ENCODE measurements at regions not wholly inside any gene's neighbourhood (a gene's known extent, or its start where the extent isn't known, plus 50 kb on each side); places are given as distances from the start of the nearest gene placed in this dataset.

GRCh38 chr2:151176661-151177060 is 85.0 kb downstream of the RBM43 start:
- CTCF ChIA-PET = no interaction called here
- POLR2A ChIA-PET = no interaction called here
- TF ChIP-seq CTCF (IDR thresholded peaks at IDR 0.05) (peak; percentile 25; the same call in 1 of the 2 replicates), TCF7L2 (IDR thresholded peaks at IDR 0.05; ENCODE audit: low read depth, low read length) (no peak), POLR2AphosphoS5 (IDR thresholded peaks at IDR 0.05; ENCODE audit: low read depth, low read length) (no peak)
- 0 out of 2 replicates have a peak, but pooled peaks cover 6% of the 10 kb centered on the region for H3K27me3 ChIP-seq (ENCODE audit: control insufficient read depth, insufficient read depth, low read length)
- DNase-seq (ENCODE audit: low read depth, low spot score) (no peak), ATAC-seq (no peak)
- in situ Hi-C loops (cut with HindIII; ENCODE audit: low pct_unique_long_range_greater_than_20kb, low sequenced_read_pairs) (no loop called here), intact Hi-C loops (cut with micrococcal nuclease; ENCODE audit: unreplicated experiment) (no loop called here)
- no peaks in the 10 kb centered on the region for H3K4me1 ChIP-seq (ENCODE audit: control insufficient read depth, insufficient read depth, low read length)
- no peaks in the 10 kb centered on the region for H3K9me3 ChIP-seq (ENCODE audit: control insufficient read depth, insufficient read depth, low read depth, low read length)
- no TSS peak for BruUV-seq (replicated peaks)
- no peak overlapping the region for H3K27ac ChIP-seq (ENCODE audit: low read length)
- H3K4me3 ChIP-seq (ENCODE audit: low read depth in 2 of 2, low read length in 2 of 2) = no peak overlapping the region
- H3K36me3 ChIP-seq (ENCODE audit: control insufficient read depth, insufficient read depth, low read length) = no peaks in the 10 kb centered on the region

- no peaks in the 10 kb centered on the region for H3K36me3 ChIP-seq (ENCODE audit: control insufficient read depth, insufficient read depth, low read length)
- ATAC-seq = no peak
- TF ChIP-seq CTCF (IDR thresholded peaks at IDR 0.05) = no peak
- no peak for TF ChIP-seq SIN3A (IDR thresholded peaks at IDR 0.05; ENCODE audit: borderline replicate concordance, insufficient read depth, low read depth, low read length)
- TF ChIP-seq POLR2AphosphoS5 (IDR thresholded peaks at IDR 0.05; ENCODE audit: low read depth, low read length) = no peak
- no peak for TF ChIP-seq REST (IDR thresholded peaks at IDR 0.05; ENCODE audit: insufficient read depth in 1 of 2, low read depth in 2 of 2, low read length in 1 of 2)
- TF ChIP-seq TCF7L2 (IDR thresholded peaks at IDR 0.05; ENCODE audit: low read depth, low read length) = no peak
- intact Hi-C loops (cut with micrococcal nuclease; ENCODE audit: unreplicated experiment) (no loop called here), in situ Hi-C loops (cut with HindIII; ENCODE audit: low pct_unique_long_range_greater_than_20kb, low sequenced_read_pairs) (no loop called here)
- ChIA-PET CTCF (no interaction called here), POLR2A (no interaction called here)
- 0 out of 2 replicates have a peak, but pooled peaks cover 6% of the 10 kb centered on the region for H3K27me3 ChIP-seq (ENCODE audit: control insufficient read depth, insufficient read depth, low read length)
- no TSS peak for BruUV-seq (replicated peaks)
- no peak overlapping the region for H3K27ac ChIP-seq (ENCODE audit: low read length)
- no peaks in the 10 kb centered on the region for H3K4me1 ChIP-seq (ENCODE audit: control insufficient read depth, insufficient read depth, low read length)
- DNase-seq (ENCODE audit: low read depth, low spot score) = no peak
- no peak overlapping the region for H3K4me3 ChIP-seq (ENCODE audit: low read depth in 2 of 2, low read length in 2 of 2)
- H3K9me3 ChIP-seq (ENCODE audit: control insufficient read depth, insufficient read depth, low read depth, low read length) = no peaks in the 10 kb centered on the region
Measured at GRCh38 chr2:151175864-151176263, 85.8 kb downstream of the RBM43 start.
